ENCODE measurements at regions not wholly inside any gene's neighbourhood (a gene's known extent, or its start where the extent isn't known, plus 50 kb on each side); places are given as distances from the start of the nearest gene placed in this dataset.
A peak's percentile ranks its signal among the peaks of the same experiment; 100 is the strongest.
"Not testable (repeated sequence)": the region's sequence is repeated elsewhere in the genome, so short reads cannot be mapped to it uniquely, and the experiment has no call there.

DNA sequence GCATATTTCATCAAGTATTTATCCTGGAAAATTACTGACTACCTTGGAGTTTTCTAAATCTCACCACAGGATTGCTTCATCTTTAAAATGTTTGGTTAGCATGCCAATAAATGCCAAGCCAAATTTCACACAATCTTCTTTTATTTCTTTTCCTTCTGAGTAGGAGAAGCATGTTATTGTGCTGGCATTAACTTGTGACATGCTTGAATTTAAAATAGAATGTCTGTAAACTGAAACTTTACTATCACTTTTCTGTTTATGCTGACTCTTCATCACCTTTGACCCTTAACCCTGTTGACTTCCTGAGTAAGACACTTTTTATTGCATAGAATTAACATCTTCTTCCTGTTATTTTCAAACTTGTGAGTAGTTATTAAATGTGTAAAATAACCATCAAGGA is 56.2 kb upstream of the LRRTM4 start:
- no peak for DNase-seq (ENCODE audit: low spot score)

- no peak for DNase-seq (ENCODE audit: low spot score)
These were observed 57.0 kb upstream of the LRRTM4 start for GRCh38 chr2:77579076-77579769.

DNA sequence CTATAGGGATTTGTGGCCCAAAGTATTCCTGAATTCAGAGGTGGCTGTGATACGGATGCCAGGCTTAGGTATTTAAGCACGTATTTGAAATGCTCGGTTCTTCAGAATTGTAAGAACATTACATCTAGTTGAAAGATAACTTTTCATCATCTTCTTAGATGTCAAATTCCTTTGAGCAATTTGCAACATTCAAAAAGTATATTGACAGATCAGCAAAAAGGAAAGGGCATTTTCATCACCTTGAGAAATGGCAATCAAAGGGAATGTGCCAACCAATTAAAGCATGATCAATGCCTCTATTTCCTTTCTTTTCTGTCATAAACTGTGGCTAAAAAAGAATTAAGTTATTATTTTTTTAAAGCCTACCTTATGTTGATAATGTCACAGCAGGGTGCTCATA is 66.3 kb upstream of the LRRTM4 start:
- DNase-seq (ENCODE audit: low spot score) = no peak

- DNase-seq (ENCODE audit: low spot score) = no peak
These were observed 68.2 kb upstream of the LRRTM4 start for GRCh38 chr2:77590298-77590917.

DNA sequence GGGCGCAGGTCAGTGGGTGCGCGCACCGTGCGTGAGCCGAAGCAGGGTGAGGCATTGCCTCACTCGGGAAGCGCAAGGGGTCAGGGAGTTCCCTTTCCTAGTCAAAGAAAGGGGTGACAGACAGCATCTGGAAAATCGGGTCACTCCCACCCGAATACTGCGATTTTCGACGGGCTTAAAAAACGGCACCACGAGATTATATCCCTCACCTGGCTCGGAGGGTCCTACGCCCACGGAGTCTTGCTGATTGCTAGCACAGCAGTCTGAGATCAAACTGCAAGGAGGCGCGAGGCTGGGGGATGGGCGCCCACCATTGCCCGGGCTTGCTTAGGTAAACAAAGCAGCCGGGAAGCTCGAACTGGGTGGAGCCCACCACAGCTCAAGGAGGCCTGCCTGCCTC is 70.8 kb upstream of the LRRTM4 start:
- DNase-seq (ENCODE audit: low spot score) = not testable (repeated sequence)

GRCh38 chr2:77602771-77603170 is 80.6 kb upstream of the LRRTM4 start:
- no peak for DNase-seq (ENCODE audit: low spot score)

DNA sequence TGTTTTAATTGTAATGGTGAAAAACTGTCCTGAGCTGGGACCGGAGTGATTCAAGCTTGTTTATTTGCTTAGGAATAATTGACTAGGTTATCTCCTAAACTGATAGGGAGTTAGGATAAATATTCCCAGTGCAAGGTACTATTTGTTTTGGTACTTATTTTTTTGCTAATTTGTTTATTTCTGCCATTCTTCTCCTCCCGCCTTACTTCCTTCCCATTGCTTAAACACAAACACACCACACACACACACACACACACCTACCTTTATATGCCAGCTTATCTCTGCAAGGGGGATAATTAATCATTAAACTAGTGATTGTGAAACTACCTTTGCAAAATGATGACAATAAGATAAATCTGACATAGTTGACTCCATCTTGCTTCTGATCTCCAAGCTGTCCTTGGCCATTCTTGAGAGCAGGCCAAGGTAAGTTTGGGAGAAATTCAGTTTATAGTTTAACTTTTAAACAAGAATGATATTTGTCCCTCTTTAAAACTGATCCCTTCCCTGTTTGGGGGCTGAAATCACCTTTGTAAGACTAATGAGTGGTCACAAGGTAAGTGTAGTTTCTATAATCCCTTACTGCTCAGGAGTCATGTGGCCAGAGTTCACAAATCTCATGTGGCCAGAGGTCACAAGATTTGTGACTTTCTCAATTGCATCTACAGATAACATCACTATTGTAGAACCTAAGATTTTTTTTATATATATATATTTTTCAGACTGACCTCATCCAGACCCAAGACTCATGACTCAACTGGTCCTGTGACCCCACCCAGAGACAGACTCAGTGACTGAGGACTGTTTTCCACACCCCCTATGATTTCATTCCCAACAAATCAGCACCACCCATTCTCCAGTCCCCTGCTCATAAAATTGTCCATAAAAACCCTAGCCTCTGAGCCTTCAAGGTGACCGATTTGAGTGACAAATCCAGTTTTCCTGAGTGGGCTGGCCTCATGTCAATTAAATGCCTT is 83.1 kb upstream of the LRRTM4 start:
- DNase-seq (ENCODE audit: low spot score) = no peak

- no peak for DNase-seq (ENCODE audit: low spot score)
These were observed 86.3 kb upstream of the LRRTM4 start for GRCh38 chr2:77608510-77608909.

- DNase-seq (ENCODE audit: low spot score) = peak; percentile 2
These were observed 107.4 kb upstream of the LRRTM4 start for GRCh38 chr2:77629539-77629938.

- no peak for DNase-seq (ENCODE audit: low spot score)
These were observed 108.8 kb upstream of the LRRTM4 start for GRCh38 chr2:77631007-77631406.

- DNase-seq (ENCODE audit: low spot score) = no peak
These were observed 111.4 kb upstream of the LRRTM4 start for GRCh38 chr2:77633601-77634000.

GRCh38 chr2:77640924-77641323 is 118.7 kb upstream of the LRRTM4 start:
- DNase-seq (ENCODE audit: low spot score) = no peak

GRCh38 chr2:77642339-77642738 is 120.2 kb upstream of the LRRTM4 start:
- DNase-seq (ENCODE audit: low spot score) = no peak

GRCh38 chr2:77649856-77650255 is 127.7 kb upstream of the LRRTM4 start:
- DNase-seq (ENCODE audit: low spot score) = no peak

DNA sequence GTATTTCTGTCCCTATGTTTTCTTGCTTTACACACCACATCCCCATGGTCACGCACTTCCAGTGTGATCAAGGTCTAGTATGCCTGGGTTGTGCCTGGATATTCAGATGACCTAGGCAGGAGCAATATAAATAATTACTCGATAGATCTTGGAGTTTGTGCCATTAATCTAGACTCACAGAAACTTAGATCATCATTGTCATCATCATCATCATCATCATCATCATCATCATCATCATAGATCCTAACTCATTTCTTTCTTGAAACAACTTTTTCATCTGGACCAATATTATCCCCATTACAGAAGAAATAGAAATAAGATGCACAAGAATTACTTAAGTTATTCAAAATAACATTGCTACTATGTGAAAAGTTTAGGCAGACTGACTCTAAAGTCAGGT is 130.3 kb upstream of the LRRTM4 start:
- no peak for DNase-seq (ENCODE audit: low spot score)

DNA sequence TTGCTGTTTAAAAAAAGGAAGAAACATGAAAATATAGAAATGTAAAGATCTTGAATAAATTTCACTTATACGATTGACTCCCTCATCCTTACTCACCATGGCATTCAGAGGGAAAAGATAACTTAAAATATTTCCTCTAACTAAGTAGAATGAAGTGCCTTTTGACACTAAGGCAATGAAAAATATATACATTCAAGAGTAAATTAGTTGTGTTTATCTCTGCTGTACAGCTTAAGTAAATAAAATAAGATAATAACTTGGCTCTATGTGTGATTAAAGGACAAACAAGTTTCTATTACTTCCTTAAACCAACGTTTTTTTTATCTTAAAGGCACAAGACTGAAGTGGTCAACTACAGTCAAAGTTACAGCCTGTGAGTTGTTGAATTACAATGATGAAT is 142.3 kb upstream of the LRRTM4 start:
- DNase-seq (ENCODE audit: low spot score) = no peak

DNA sequence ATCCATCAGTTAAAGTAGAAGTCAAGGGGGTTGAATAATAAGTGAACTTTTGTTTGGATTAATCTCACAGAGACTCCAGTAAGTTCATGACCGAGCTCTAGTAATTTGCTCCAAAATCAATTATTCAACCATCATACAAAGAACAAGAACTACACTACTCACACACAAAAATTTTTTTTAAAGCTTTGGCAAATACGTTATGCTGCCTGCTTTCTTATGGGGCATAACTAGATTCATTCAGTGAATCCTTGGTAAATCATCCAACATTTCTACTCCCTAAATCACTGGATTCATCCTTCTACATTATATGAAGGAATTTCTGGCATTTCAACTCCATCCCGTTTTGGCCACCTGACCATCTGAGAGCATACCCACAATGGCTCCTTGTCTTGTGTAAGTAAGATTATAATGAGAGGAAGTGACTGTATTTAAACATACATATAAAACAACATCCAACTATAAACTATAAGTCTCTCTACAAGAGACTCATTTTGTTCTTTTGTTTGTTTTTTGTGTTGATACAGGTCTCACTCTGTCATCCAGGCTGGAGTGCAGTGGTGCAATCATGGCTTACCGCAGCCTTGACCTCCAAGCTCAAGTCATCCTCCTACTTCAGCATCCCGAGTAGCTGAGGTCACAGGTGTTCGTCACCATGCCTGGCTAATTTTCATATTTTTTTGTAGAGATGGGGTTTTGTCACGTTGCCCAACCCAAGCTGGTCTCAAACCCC is 144.2 kb upstream of the LRRTM4 start:
- DNase-seq (ENCODE audit: low spot score) = no peak

DNA sequence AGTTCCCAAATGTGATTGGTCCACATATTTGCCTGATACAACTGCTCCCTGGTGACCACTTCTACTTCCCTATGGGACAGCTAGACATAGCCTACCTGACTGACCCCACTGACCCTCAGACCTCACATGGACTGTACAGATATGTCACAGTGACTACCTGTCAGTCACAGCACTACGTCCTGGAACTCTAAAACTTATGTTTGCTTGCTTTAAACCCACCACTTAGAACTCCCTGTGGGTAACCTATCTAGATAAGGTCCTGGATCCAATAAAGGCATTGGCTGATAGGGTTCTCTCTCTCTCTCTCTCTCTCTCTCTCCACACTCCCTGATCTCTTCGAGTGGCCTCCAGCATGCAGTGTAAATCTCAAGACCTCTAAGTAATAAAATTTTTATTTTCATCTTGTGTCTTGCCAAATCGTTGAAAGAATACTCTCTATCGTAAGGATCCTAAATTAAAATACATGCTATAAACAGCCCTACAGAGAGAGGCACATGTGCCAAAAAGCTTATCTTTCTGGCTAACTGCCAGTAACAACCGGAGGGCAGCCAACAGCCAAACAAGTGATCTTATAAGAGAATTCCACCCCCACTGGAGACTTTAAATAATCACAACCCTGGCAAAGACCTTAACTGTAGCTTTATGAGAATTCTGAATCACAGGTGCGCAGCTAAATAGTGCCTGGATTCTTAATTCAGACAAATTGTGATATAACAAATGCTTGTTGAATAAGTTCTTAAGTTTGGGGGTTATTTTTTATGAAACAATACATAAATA is 162.6 kb upstream of the LRRTM4 start:
- not testable (repeated sequence) for DNase-seq (ENCODE audit: low spot score)

GRCh38 chr2:77712601-77713000 is 190.4 kb upstream of the LRRTM4 start:
- DNase-seq (ENCODE audit: low spot score) = no peak

DNA sequence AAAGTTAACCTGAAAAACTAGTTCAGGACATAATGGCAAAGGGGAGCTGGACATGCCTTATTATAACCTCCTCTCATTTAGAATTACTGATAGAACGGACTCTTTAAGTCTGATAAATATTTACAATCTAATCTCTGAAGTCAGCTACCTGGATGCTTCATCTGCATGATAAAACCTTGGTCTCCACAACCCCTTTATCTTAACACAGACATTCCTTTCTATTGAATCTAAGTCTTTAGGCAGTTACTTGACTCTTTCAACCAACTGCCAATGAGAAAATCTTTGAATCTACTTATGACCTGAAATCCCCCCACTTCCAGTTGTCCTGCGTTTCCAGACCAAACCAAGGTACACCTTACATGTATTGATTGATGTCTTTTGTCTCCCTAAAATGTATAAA is 191.2 kb upstream of the LRRTM4 start:
- no peak for DNase-seq (ENCODE audit: low spot score)

GRCh38 chr2:77720115-77720514 is 197.9 kb upstream of the LRRTM4 start:
- no peak for DNase-seq (ENCODE audit: low spot score)
